Thyroid gland (tissue), 4 donors: ENCODE measurements at regions not wholly inside any gene's neighbourhood (a gene's known extent, or its start where the extent isn't known, plus 50 kb on each side); places are given as distances from the start of the nearest gene placed in this dataset.
"Not testable (repeated sequence)": the region's sequence is repeated elsewhere in the genome, so short reads cannot be mapped to it uniquely, and the experiment has no call there.

ENCODE experiments used
- DNase-seq, 2 donors: peaks; one replicate each; pipeline ENCODE4 v3.0.0-alpha.2; 2019
- H3K27ac ChIP-seq, 3 donors: fragments of 200-600 bp; sonication (generic); 1 replicate in 2 of 3; 2 replicates in 1 of 3; pipeline ENCODE4 v1.5.1; 2016 to 2019; ENCODE audit warnings: mild to moderate bottlenecking in 1 of 3, moderate library complexity in 1 of 3
- H3K27me3 ChIP-seq: fragments of 200-600 bp; sonication (generic); one replicate; pipeline ENCODE4 v1.5.1; 2019
- H3K36me3 ChIP-seq, 2 donors: fragments of 200-600 bp; sonication (generic); one replicate each; pipeline ENCODE4 v1.5.1; 2016 to 2019
- H3K4me1 ChIP-seq, 2 donors: fragments of 200-600 bp; sonication (generic); one replicate each; pipeline ENCODE4 v1.5.1; 2017 to 2019
- H3K4me3 ChIP-seq, 3 donors: fragments of 200-600 bp; sonication (generic); replicated peaks in 1 of 3; 1 replicate in 2 of 3; 2 replicates in 1 of 3; pipeline ENCODE4 v1.5.1; 2016; ENCODE audit warnings: mild to moderate bottlenecking in 1 of 3
- H3K9me3 ChIP-seq: fragments of 200-600 bp; sonication (generic); one replicate; pipeline ENCODE4 v1.5.1; 2017
- CTCF ChIP-seq, 6 experiments: fragments of 200-600 bp in 3 of 6; fragments of 450-650 bp in 3 of 6; sonication (generic) in 3 of 6; IDR thresholded peaks; one replicate each; pipeline ENCODE4 v1.5.1; 2016 to 2019; ENCODE audit warnings: antibody characterized with exemption in 6 of 6, mild to moderate bottlenecking in 2 of 6, inconsistent platforms in 1 of 6, moderate library complexity in 1 of 6
- POLR2A ChIP-seq, 2 donors: fragments of 450-650 bp; IDR thresholded peaks; one replicate each; pipeline ENCODE4 v1.6.1; 2017; ENCODE audit warnings: antibody characterized with exemption in 2 of 2, mild to moderate bottlenecking in 2 of 2, moderate library complexity in 1 of 2
- WGBS, 2 donors: methylation state at CpG; one replicate each; pipeline ENCODE4 v1.1.5; 2017; 5-methylcytosine and 5-hydroxymethylcytosine counted together
- intact Hi-C: fragments of 100-400 bp; cut with DNase I; formaldehyde crosslinking; loops from one replicate; pipeline ENCODE4 v1.15.1; 2023

GRCh38 chrX:3420316-3420715 lies 73.9 kb upstream of the MXRA5 start:
- no peaks in the 10 kb centered on the region for H3K27me3 ChIP-seq
- H3K4me3 ChIP-seq: no peak overlapping the region
- DNase-seq: no peak
- H3K36me3 ChIP-seq: no peaks in the 10 kb centered on the region
- peaks cover 0 to 5% of the 10 kb centered on the region in 2 donors for H3K4me1 ChIP-seq
- intact Hi-C loops: no loop called here
- no peaks in the 10 kb centered on the region for H3K9me3 ChIP-seq
- TF ChIP-seq POLR2A (IDR thresholded peaks at IDR 0.05) (no peak), CTCF (IDR thresholded peaks at IDR 0.05) (no peak)
- WGBS, 2 donors: 94 to 96% methylated on average over 3 of the region's 3 CpGs
- no peak overlapping the region for H3K27ac ChIP-seq

- no peak for DNase-seq
- TF ChIP-seq POLR2A (IDR thresholded peaks at IDR 0.05) (no peak), CTCF (IDR thresholded peaks at IDR 0.05) (no peak)
- Histone ChIP-seq H3K36me3 (no peaks in the 10 kb centered on the region), H3K9me3 (no peaks in the 10 kb centered on the region), H3K27ac (no peak overlapping the region), H3K4me3 (no peak overlapping the region), H3K4me1 (no peaks in the 10 kb centered on the region), H3K27me3 (no peaks in the 10 kb centered on the region)
- intact Hi-C loops: no loop called here
- 69 to 90% methylated on average over 4 of the region's 4 CpGs for WGBS, 2 donors
Measured at GRCh38 chrX:3415011-3415410, 68.6 kb upstream of the MXRA5 start.

- H3K9me3 ChIP-seq, H3K36me3 ChIP-seq, DNase-seq, H3K4me1 ChIP-seq, H3K27me3 ChIP-seq, intact Hi-C loops, H3K27ac ChIP-seq, H3K4me3 ChIP-seq: not testable (repeated sequence)
- WGBS, 2 donors: 94 to 100% methylated on average over 2 of the region's 2 CpGs
Measured at GRCh38 chrX:3411626-3412025, 65.2 kb upstream of the MXRA5 start.

GRCh38 chrX:3409936-3410335 lies 63.5 kb upstream of the MXRA5 start:
- H3K36me3 ChIP-seq, H3K27me3 ChIP-seq, H3K4me3 ChIP-seq, intact Hi-C loops, H3K4me1 ChIP-seq, DNase-seq, H3K9me3 ChIP-seq, H3K27ac ChIP-seq: not testable (repeated sequence)
- 80 to 87% methylated on average over 3 to 4 of the region's 4 CpGs for whole genome bisulfite sequencing, 2 donors

GRCh38 chrX:3407781-3408180 lies 61.3 kb upstream of the MXRA5 start:
- Histone ChIP-seq H3K36me3 (no peaks in the 10 kb centered on the region), H3K9me3 (no peaks in the 10 kb centered on the region), H3K4me3 (no peak overlapping the region), H3K27ac (no peak overlapping the region), H3K4me1 (no peaks in the 10 kb centered on the region), H3K27me3 (no peaks in the 10 kb centered on the region)
- WGBS, 2 donors: 86 to 87% methylated on average over 3 of the region's 3 CpGs
- no peak for DNase-seq
- intact Hi-C loops: no loop called here
- TF ChIP-seq POLR2A (IDR thresholded peaks at IDR 0.05) (no peak), CTCF (IDR thresholded peaks at IDR 0.05) (no peak)

- H3K9me3 ChIP-seq: no peaks in the 10 kb centered on the region
- no peaks in the 10 kb centered on the region for H3K36me3 ChIP-seq
- WGBS, 2 donors: 85 to 92% methylated on average over 3 of the region's 3 CpGs
- intact Hi-C loops: no loop called here
- H3K4me3 ChIP-seq: no peak overlapping the region
- H3K27ac ChIP-seq: no peak overlapping the region
- TF ChIP-seq POLR2A (IDR thresholded peaks at IDR 0.05): no peak
- TF ChIP-seq CTCF (IDR thresholded peaks at IDR 0.05): no peak
- no peak for DNase-seq
- no peaks in the 10 kb centered on the region for H3K27me3 ChIP-seq
- no peaks in the 10 kb centered on the region for H3K4me1 ChIP-seq
Measured at GRCh38 chrX:3407121-3407520, 60.7 kb upstream of the MXRA5 start.
